Fibroblast of the aortic adventitia (primary cell): ENCODE measurements at regions not wholly inside any gene's neighbourhood (a gene's known extent, or its start where the extent isn't known, plus 50 kb on each side); places are given as distances from the start of the nearest gene placed in this dataset.
A peak's percentile ranks its signal among the peaks of the same experiment; 100 is the strongest.

Experiments
- DNase-seq: peaks from one replicate; pipeline ENCODE4 v3.0.0-alpha.2; 2010; ENCODE audit warnings: low read depth
- H3K4me3 ChIP-seq: 2 replicates; pipeline ENCODE4 v1.5.1; 2011; ENCODE audit warnings: low read depth, mild to moderate bottlenecking, control low read depth, low read length, moderate library complexity
- TF ChIP-seq, protein P1 (sequence below): IDR thresholded peaks from 2 replicates; pipeline ENCODE4 v1.5.1; 2011; ENCODE audit warnings: mild to moderate bottlenecking, low read length, control low read depth, inconsistent platforms; ENCODE audit not compliant: insufficient read depth

DNA sequence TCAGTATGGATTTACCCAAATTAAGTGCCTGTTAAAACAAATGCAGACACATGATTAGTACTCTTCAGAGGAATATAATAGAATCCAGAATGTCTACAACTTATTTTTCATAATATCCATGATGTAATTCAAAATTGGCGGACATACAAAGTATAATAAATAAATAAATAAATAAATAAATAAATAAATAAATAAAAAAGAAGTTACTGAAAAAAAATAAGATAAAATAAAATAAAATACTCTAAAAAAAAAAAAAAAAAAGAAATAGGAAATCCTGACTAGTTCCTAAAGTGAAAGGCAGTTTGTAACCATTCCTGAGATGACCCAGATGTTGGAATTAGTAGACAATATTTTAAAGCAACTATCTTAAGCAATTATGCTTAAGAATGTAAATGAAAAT is 219.0 kb upstream of the SPAG17 start:
- TF ChIP-seq, protein P1, sequence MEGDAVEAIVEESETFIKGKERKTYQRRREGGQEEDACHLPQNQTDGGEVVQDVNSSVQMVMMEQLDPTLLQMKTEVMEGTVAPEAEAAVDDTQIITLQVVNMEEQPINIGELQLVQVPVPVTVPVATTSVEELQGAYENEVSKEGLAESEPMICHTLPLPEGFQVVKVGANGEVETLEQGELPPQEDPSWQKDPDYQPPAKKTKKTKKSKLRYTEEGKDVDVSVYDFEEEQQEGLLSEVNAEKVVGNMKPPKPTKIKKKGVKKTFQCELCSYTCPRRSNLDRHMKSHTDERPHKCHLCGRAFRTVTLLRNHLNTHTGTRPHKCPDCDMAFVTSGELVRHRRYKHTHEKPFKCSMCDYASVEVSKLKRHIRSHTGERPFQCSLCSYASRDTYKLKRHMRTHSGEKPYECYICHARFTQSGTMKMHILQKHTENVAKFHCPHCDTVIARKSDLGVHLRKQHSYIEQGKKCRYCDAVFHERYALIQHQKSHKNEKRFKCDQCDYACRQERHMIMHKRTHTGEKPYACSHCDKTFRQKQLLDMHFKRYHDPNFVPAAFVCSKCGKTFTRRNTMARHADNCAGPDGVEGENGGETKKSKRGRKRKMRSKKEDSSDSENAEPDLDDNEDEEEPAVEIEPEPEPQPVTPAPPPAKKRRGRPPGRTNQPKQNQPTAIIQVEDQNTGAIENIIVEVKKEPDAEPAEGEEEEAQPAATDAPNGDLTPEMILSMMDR = no peak
- no peak overlapping the region for H3K4me3 ChIP-seq
- no peak for DNase-seq

GRCh38 chr1:118397496-118397859 is 212.4 kb upstream of the SPAG17 start:
- DNase-seq = no peak
- TF ChIP-seq, protein P1 = no peak
- H3K4me3 ChIP-seq = no peak overlapping the region

DNA sequence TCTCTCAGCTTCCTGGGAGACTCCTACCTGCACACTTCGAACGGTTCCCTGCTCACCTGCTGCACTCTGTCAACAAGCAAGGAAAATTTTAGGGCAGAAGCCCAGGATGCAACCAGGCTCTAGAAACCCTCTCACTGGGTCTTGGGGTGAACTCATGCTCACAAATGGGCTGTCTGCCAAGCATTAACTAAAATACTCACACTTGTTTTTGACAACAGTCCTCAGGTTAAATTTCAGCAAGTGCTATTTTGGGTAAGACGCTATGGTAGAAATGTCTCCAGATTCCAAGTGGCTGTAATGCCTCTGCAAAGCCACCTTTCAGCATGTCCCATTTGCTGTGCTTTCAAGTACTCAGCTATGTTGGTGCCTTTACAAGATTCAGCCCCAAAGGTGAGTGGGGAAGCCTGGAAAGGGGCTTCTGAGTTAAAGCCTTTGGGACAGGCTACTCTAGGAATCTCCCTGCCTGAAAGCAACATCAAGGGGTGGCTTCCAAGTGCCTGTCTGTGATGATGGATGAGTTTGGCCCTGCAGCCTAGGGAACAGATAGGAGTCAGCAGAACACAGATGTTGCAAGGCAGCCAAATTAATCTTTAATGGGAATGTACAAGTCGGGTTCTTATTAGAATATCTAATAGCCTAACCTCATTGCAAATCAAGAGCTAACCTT is 211.9 kb upstream of the SPAG17 start:
- H3K4me3 ChIP-seq = no peak overlapping the region
- TF ChIP-seq, protein P1 = no peak
- DNase-seq = peak; percentile 0

DNA sequence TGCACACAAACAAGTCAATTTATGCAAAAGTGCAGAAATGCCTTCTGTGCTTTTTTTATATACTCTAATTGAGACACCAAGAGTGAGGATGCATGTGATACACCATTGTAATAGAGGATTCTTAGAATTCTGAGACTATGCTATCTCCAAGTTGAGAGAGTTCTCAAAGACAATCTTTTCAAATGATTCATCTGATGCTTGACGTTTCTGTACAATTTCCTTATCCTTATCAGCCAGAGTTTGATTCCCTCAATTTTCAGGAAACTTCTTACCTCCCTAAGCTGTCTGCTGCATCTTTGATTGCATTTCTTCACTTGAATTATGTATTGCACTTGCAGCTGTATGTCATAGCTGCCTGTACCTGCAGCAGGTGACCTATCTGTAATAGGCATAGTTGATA is 211.3 kb upstream of the SPAG17 start:
- TF ChIP-seq, protein P1 = no peak
- DNase-seq = no peak
- no peak overlapping the region for H3K4me3 ChIP-seq

GRCh38 chr1:118395430-118395991 is 210.5 kb upstream of the SPAG17 start:
- no peak for DNase-seq
- TF ChIP-seq, protein P1 = no peak
- no peak overlapping the region for H3K4me3 ChIP-seq

DNA sequence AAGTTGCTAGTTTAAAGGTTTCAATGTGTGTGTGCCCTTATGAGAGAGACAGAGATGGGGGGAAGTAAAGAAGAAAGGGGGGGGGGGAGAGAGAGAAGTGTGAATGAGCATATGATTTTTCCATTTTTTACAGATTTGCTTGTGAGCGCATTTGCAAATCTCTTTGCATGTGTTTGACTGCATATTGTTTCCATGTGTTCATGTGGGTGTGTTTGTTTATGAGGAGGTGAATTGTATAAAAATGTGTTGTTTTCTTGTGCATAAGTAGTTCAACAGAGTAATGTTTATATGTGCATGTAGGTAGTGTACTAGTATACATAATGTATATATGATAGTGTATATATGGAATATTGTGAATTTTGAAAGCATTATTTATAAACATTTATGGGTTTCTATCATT is 205.9 kb upstream of the SPAG17 start:
- TF ChIP-seq, protein P1 = no peak
- no peak for DNase-seq
- no peak overlapping the region for H3K4me3 ChIP-seq
